K562 (cell line): ENCODE measurements at regions not wholly inside any gene's neighbourhood (a gene's known extent, or its start where the extent isn't known, plus 50 kb on each side); places are given as distances from the start of the nearest gene placed in this dataset.

ENCODE experiments used
- ATAC-seq: fragments of 200-7000 bp; cut with Tn5 transposase; 3 replicates; pipeline ENCODE4 v1.9.1; 2020; ENCODE audit warnings: moderate library complexity
- BruUV-seq: library from RNA; stranded (reverse); fragments of 400-500 nt; replicated peaks from 2 replicates; lab custom pipeline; 2021; lab: Mats Ljungman, UMichigan
- CTCF ChIA-PET: fragments of 300-600 bp; formaldehyde crosslinking; extraction: SDS; loops from one replicate; lab custom pipeline; 2021; ENCODE audit warnings: low intra/inter-chr PET ratio; lab: Yijun Ruan, JAX
- POLR2A ChIA-PET: fragments of 300-600, 350-650 bp; sonication (Branson Sonifier 250); formaldehyde crosslinking; extraction: SDS; loops from one replicate; lab custom pipeline; 2021; ENCODE audit warnings: antibody characterized with exemption, inconsistent platforms; lab: Yijun Ruan, JAX
- DNase-seq, 4 experiments: peaks; one replicate each; pipeline versions ENCODE4 v3.0.0 to v3.0.0-alpha.2; 2011 to 2018; ENCODE audit warnings: low spot score in 3 of 4, mixed read lengths in 3 of 4; ENCODE audit errors: extremely low read depth in 1 of 4
- FAIRE-seq: peaks from 2 replicates; lab custom pipeline; 2011; peaks lifted over from hg19 to GRCh38; lab: Jason Lieb, UNC
- H2AFZ ChIP-seq: 2 replicates; pipeline ENCODE4 v1.6.0; 2011; ENCODE audit warnings: low read depth, low read length, control low read depth, inconsistent platforms
- H3K27ac ChIP-seq: fragments of 200-600 bp; 3 replicates; pipeline ENCODE4 v1.8.0; 2011; ENCODE audit warnings: low read depth, mild to moderate bottlenecking, control low read depth, inconsistent platforms, low read length, moderate library complexity, mixed read lengths; ENCODE audit errors: extremely low read depth
- H3K27me3 ChIP-seq, 2 experiments: fragments of 300-600 bp in 1 of 2; 2 replicates in 1 of 2; 3 replicates in 1 of 2; pipeline versions ENCODE4 v1.6.0 to v1.8.0; 2011; ENCODE audit warnings: inconsistent platforms in 2 of 2, low read length in 2 of 2, mild to moderate bottlenecking in 1 of 2, mixed read lengths in 1 of 2, moderate library complexity in 1 of 2; ENCODE audit not compliant: control insufficient read depth in 2 of 2, insufficient read depth in 2 of 2
- H3K36me3 ChIP-seq: fragments of 300-600 bp; 3 replicates; pipeline ENCODE4 v1.8.0; 2011; ENCODE audit warnings: mild to moderate bottlenecking, low read length, inconsistent platforms; ENCODE audit not compliant: control insufficient read depth, insufficient read depth
- H3K4me1 ChIP-seq, 2 experiments: fragments of 200-600 bp in 1 of 2; replicated peaks in 1 of 2; 2 replicates in 1 of 2; 3 replicates in 1 of 2; pipeline versions ENCODE4 v1.5.1 to v1.8.0; 2011; ENCODE audit warnings: inconsistent platforms in 2 of 2, low read length in 2 of 2, mild to moderate bottlenecking in 1 of 2, mixed read lengths in 1 of 2, moderate library complexity in 1 of 2; ENCODE audit not compliant: control insufficient read depth in 2 of 2, insufficient read depth in 2 of 2
- H3K4me2 ChIP-seq: 2 replicates; pipeline ENCODE4 v1.6.1; 2011; ENCODE audit warnings: low read length, control low read depth, inconsistent platforms, mixed read lengths; ENCODE audit not compliant: insufficient read depth
- H3K4me3 ChIP-seq: fragments of 200-600 bp; sonication (generic), shearing (Covaris generic); 2 replicates; pipeline ENCODE4 v1.5.1; 2016; ENCODE audit warnings: control low read depth, inconsistent platforms
- H3K79me2 ChIP-seq: fragments of 200-600 bp; 3 replicates; pipeline ENCODE4 v1.8.0; 2011; ENCODE audit warnings: low read length, inconsistent platforms; ENCODE audit not compliant: control insufficient read depth, insufficient read depth
- H3K9ac ChIP-seq, 2 experiments: 2 replicates each; pipeline versions ENCODE4 v1.6.0 to v1.6.1; 2011; ENCODE audit warnings: low read depth in 2 of 2, low read length in 2 of 2, control low read depth in 1 of 2, inconsistent platforms in 1 of 2, mild to moderate bottlenecking in 1 of 2, mixed read lengths in 1 of 2; ENCODE audit not compliant: insufficient read depth in 1 of 2
- H3K9me1 ChIP-seq: one replicate; pipeline ENCODE4 v1.6.0; 2011; ENCODE audit warnings: inconsistent platforms, mild to moderate bottlenecking, low read length, moderate library complexity; ENCODE audit not compliant: control insufficient read depth, insufficient read depth
- H3K9me3 ChIP-seq: replicated peaks from 2 replicates; pipeline ENCODE4 v1.5.1; 2011; ENCODE audit warnings: low read depth, low read length, inconsistent platforms; ENCODE audit not compliant: control insufficient read depth, insufficient read depth
- H4K20me1 ChIP-seq: replicated peaks from 2 replicates; pipeline ENCODE4 v1.6.1; 2011; ENCODE audit warnings: low read length, inconsistent platforms, mixed read lengths; ENCODE audit not compliant: control insufficient read depth, insufficient read depth
- ADNP ChIP-seq: fragments of 200-800 bp; sonication (Bioruptor generic); IDR thresholded peaks from 2 replicates; pipeline ENCODE4 v1.6.1; 2016; ENCODE audit warnings: missing genetic modification characterization, missing compliant biosample characterization
- CEBPB ChIP-seq: fragments of 450-650 bp; IDR thresholded peaks from 2 replicates; pipeline ENCODE4 v1.6.1; 2016; ENCODE audit warnings: missing genetic modification characterization, missing compliant biosample characterization
- EP300 ChIP-seq: IDR thresholded peaks from 2 replicates; pipeline ENCODE4 v1.6.1; 2012; ENCODE audit warnings: low read length, improper control_type of control experiment
- ZNF146 ChIP-seq: IDR thresholded peaks from one replicate; pipeline ENCODE4 v1.6.1; 2018; ENCODE audit warnings: missing compliant biosample characterization; ENCODE audit not compliant: unreplicated experiment
- ZNF512 ChIP-seq: IDR thresholded peaks from 2 replicates; pipeline ENCODE4 v1.6.1; 2016; ENCODE audit warnings: missing genetic modification characterization, missing compliant biosample characterization
- ZNF695 ChIP-seq: fragments of 450-650 bp; formaldehyde crosslinking; IDR thresholded peaks from 2 replicates; pipeline ENCODE4 v1.4.0; 2020; ENCODE audit warnings: mild to moderate bottlenecking, moderate library complexity
- WGBS: fragments of 100-300 bp; shearing (Covaris generic); methylation state at CpG from one replicate; pipeline ENCODE4 v1.1.6; 2016; ENCODE audit warnings: low coverage, mixed read lengths; ENCODE audit not compliant: insufficient coverage; ENCODE audit errors: missing lambda C conversion rate; 5-methylcytosine and 5-hydroxymethylcytosine counted together
- in situ Hi-C: fragments of 300-500 bp; cut with MboI; formaldehyde crosslinking; loops from 4 replicates; pipeline ENCODE4 v1.15.0; 2018; ENCODE audit warnings: inconsistent platforms, mixed read lengths
- intact Hi-C: fragments of 100-400 bp; cut with micrococcal nuclease; formaldehyde crosslinking; loops from 2 replicates; pipeline ENCODE4 v1.14.2; 2022

- no peak overlapping the region for H3K4me3 ChIP-seq
- peaks cover 0 to 22% of the 10 kb centered on the region in 2 experiments; a peak in 2 of 5 replicates for H3K4me1 ChIP-seq
- WGBS: 0% methylated on average over 1 of the region's 1 CpG
- H3K79me2 ChIP-seq: no peaks in the 10 kb centered on the region
- H2AFZ ChIP-seq: no peak overlapping the region; the same call in 1 of the 2 replicates
- no peak overlapping the region for H3K27ac ChIP-seq
- no peak for TF ChIP-seq CEBPB
- TF ChIP-seq ZNF695 (CRISPR knock-in tag): no peak
- TF ChIP-seq ZNF146: no peak
- TF ChIP-seq ADNP: no peak
- no peak for TF ChIP-seq ZNF512 (tag)
- TF ChIP-seq EP300: no peak
- ChIA-PET CTCF (no interaction called here), POLR2A (interaction anchor here (1.2 kb wide), 1 partner anchor 10 kb away, joined by 3 read pairs; no protein-coding TSS in a partner anchor)
- no peak overlapping the region for H3K4me2 ChIP-seq
- FAIRE-seq (no peak), ATAC-seq (no peak), DNase-seq (no peak)
- no peak overlapping the region for H3K9ac ChIP-seq
- H3K36me3 ChIP-seq: no peaks in the 10 kb centered on the region
- no peaks in the 10 kb centered on the region for H3K9me3 ChIP-seq
- no peaks in the 10 kb centered on the region for H3K9me1 ChIP-seq
- H3K27me3 ChIP-seq: peaks cover 0 to 5% of the 10 kb centered on the region in 2 experiments; a peak in 3 of 5 replicates
- in situ Hi-C loops (no loop called here), intact Hi-C loops (no loop called here)
- no TSS peak for BruUV-seq
- H4K20me1 ChIP-seq: no peaks in the 10 kb centered on the region
Measured at GRCh38 chr4:145277011-145277410, 96.6 kb upstream of the OTUD4 start.
